ENCODE measurements at regions not wholly inside any gene's neighbourhood (a gene's known extent, or its start where the extent isn't known, plus 50 kb on each side); places are given as distances from the start of the nearest gene placed in this dataset.

GRCh38 chr2:199586646-199587045 is 128.9 kb upstream of the SATB2 start:
- TF ChIP-seq POLR2A (IDR thresholded peaks at IDR 0.05; ENCODE audit: low read length) (no peak), GATA1 (IDR thresholded peaks at IDR 0.05; ENCODE audit: low read depth, low read length) (no peak)
